ENCODE measurements at regions not wholly inside any gene's neighbourhood (a gene's known extent, or its start where the extent isn't known, plus 50 kb on each side); places are given as distances from the start of the nearest gene placed in this dataset.

GRCh38 chr6:48490658-48491057 is 379.7 kb upstream of the PTCHD4 start:
- TF ChIP-seq CTCF (IDR thresholded peaks at IDR 0.05) (no peak), POLR2A (IDR thresholded peaks at IDR 0.05) (no peak)
